ENCODE measurements at regions not wholly inside any gene's neighbourhood (a gene's known extent, or its start where the extent isn't known, plus 50 kb on each side); places are given as distances from the start of the nearest gene placed in this dataset.

DNA sequence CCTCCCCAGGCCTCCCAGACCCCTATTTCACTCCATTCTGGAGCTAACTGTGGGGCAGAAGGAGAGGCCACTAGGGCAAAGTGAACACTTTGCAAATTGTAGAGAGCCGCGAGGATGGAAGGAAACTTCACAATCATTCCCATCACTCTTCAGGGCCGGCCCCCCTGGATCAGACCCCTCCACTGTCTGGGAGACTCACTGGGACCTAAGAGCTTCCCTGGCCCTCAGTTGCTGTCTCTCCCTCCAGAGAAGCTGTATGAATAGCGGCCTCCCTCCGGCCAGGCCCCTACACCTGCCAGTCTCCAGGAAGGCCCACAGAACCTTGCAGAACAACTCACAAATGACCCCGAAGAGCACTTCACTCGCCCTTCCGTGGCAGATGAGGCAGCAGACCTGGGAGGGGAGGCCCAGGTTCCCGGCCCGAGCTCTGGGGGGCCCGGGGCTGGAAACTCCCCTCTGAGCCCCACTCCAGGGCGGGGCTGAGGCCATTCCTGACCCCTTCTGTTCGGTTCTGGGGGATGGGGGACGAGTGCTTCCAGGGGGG is 141.9 kb upstream of the IER5L start:
- TF ChIP-seq POLR2AphosphoS5 (IDR thresholded peaks at IDR 0.05; ENCODE audit: insufficient read depth, low read depth, low read length): no peak
- TF ChIP-seq, protein P1, sequence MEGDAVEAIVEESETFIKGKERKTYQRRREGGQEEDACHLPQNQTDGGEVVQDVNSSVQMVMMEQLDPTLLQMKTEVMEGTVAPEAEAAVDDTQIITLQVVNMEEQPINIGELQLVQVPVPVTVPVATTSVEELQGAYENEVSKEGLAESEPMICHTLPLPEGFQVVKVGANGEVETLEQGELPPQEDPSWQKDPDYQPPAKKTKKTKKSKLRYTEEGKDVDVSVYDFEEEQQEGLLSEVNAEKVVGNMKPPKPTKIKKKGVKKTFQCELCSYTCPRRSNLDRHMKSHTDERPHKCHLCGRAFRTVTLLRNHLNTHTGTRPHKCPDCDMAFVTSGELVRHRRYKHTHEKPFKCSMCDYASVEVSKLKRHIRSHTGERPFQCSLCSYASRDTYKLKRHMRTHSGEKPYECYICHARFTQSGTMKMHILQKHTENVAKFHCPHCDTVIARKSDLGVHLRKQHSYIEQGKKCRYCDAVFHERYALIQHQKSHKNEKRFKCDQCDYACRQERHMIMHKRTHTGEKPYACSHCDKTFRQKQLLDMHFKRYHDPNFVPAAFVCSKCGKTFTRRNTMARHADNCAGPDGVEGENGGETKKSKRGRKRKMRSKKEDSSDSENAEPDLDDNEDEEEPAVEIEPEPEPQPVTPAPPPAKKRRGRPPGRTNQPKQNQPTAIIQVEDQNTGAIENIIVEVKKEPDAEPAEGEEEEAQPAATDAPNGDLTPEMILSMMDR (IDR thresholded peaks at IDR 0.05; ENCODE audit: extremely low read depth in 1 of 2, insufficient read depth in 1 of 2, low read depth in 1 of 2, low read length in 2 of 2): no peak
- no peak for TF ChIP-seq POLR2A (IDR thresholded peaks at IDR 0.05; ENCODE audit: low read depth, low read length)
- TF ChIP-seq EZH2 (IDR thresholded peaks at IDR 0.05; ENCODE audit: borderline replicate concordance, low read depth, low read length, severe bottlenecking): no peak

Data from endothelial cell of umbilical vein (primary cell).